ENCODE measurements at regions not wholly inside any gene's neighbourhood (a gene's known extent, or its start where the extent isn't known, plus 50 kb on each side); places are given as distances from the start of the nearest gene placed in this dataset.

- no peak for DNase-seq (ENCODE audit: low spot score)
These were observed 186.9 kb upstream of the TNRC6C start for GRCh38 chr17:77771587-77771986.

- no peak for DNase-seq (ENCODE audit: low spot score)
These were observed 186.5 kb upstream of the TNRC6C start for GRCh38 chr17:77771998-77772397.

GRCh38 chr17:77772461-77772897, 186.0 kb upstream of the TNRC6C start:
- DNase-seq (ENCODE audit: low spot score), result no peak

- no peak for DNase-seq (ENCODE audit: low spot score)
These were observed 185.6 kb upstream of the TNRC6C start for GRCh38 chr17:77772899-77773358.

- DNase-seq (ENCODE audit: low spot score), result no peak
These were observed 184.3 kb upstream of the TNRC6C start for GRCh38 chr17:77774182-77774581.

GRCh38 chr17:77778636-77779489, 179.6 kb upstream of the TNRC6C start:
- peak; percentile 74 for DNase-seq (ENCODE audit: low spot score)

- DNase-seq (ENCODE audit: low spot score), result no peak
These were observed 178.6 kb upstream of the TNRC6C start for GRCh38 chr17:77779711-77780539.

- no peak for DNase-seq (ENCODE audit: low spot score)
These were observed 177.0 kb upstream of the TNRC6C start for GRCh38 chr17:77781536-77781935.

- no peak for DNase-seq (ENCODE audit: low spot score)
These were observed 176.3 kb upstream of the TNRC6C start for GRCh38 chr17:77782201-77782600.

- DNase-seq (ENCODE audit: low spot score), result no peak
These were observed 175.9 kb upstream of the TNRC6C start for GRCh38 chr17:77782611-77783010.

GRCh38 chr17:77783991-77784820, 174.3 kb upstream of the TNRC6C start:
- DNase-seq (ENCODE audit: low spot score), result no peak

GRCh38 chr17:77785312-77785905, 173.1 kb upstream of the TNRC6C start:
- no peak for DNase-seq (ENCODE audit: low spot score)

GRCh38 chr17:77786090-77786489, 172.4 kb upstream of the TNRC6C start:
- no peak for DNase-seq (ENCODE audit: low spot score)

- no peak for DNase-seq (ENCODE audit: low spot score)
These were observed 171.6 kb upstream of the TNRC6C start for GRCh38 chr17:77786740-77787505.

GRCh38 chr17:77790143-77790829, 168.2 kb upstream of the TNRC6C start:
- DNase-seq (ENCODE audit: low spot score), result no peak

GRCh38 chr17:77792626-77793025, 165.9 kb upstream of the TNRC6C start:
- no peak for DNase-seq (ENCODE audit: low spot score)

- no peak for DNase-seq (ENCODE audit: low spot score)
These were observed 165.1 kb upstream of the TNRC6C start for GRCh38 chr17:77793146-77793970.

- DNase-seq (ENCODE audit: low spot score), result no peak
These were observed 164.6 kb upstream of the TNRC6C start for GRCh38 chr17:77793971-77794235.

- DNase-seq (ENCODE audit: low spot score), result no peak
These were observed 163.7 kb upstream of the TNRC6C start for GRCh38 chr17:77794846-77795245.

GRCh38 chr17:77795685-77796084, 162.8 kb upstream of the TNRC6C start:
- no peak for DNase-seq (ENCODE audit: low spot score)

Measured in left forelimb (tissue), 1 donor.